Endothelial cell of umbilical vein (primary cell): ENCODE measurements at regions not wholly inside any gene's neighbourhood (a gene's known extent, or its start where the extent isn't known, plus 50 kb on each side); places are given as distances from the start of the nearest gene placed in this dataset.

ENCODE experiments used
- BruUV-seq: library from RNA; stranded (reverse); fragments of 400-500 nt; replicated peaks from 2 replicates; lab custom pipeline; 2021; lab: Mats Ljungman, UMichigan
- CTCF ChIA-PET: fragments of 300-600, 350-600 bp; sonication (Branson Sonifier 250); formaldehyde crosslinking; loops from one replicate; lab custom pipeline; 2021; ENCODE audit warnings: antibody characterized with exemption, inconsistent platforms; lab: Charles Lee
- POLR2A ChIA-PET: fragments of 300-600, 350-600 bp; sonication (Branson Sonifier 250); formaldehyde crosslinking; loops from one replicate; lab custom pipeline; 2021; ENCODE audit warnings: antibody characterized with exemption, inconsistent platforms; lab: Charles Lee
- DNase-seq: peaks from one replicate; pipeline ENCODE4 v3.0.0-alpha.2; 2011; ENCODE audit warnings: low read depth, low spot score
- FAIRE-seq: peaks from 2 replicates; lab custom pipeline; 2011; peaks lifted over from hg19 to GRCh38; lab: Jason Lieb, UNC
- H2AFZ ChIP-seq: 2 replicates; pipeline ENCODE4 v1.6.0; 2012; ENCODE audit warnings: low read depth, low read length, control low read depth, inconsistent platforms
- H3K27ac ChIP-seq: 2 replicates; pipeline ENCODE4 v1.5.1; 2011; ENCODE audit warnings: low read depth, mild to moderate bottlenecking, control low read depth, low read length, moderate library complexity; ENCODE audit not compliant: insufficient read depth
- H3K27me3 ChIP-seq, 2 experiments: 2 replicates each; pipeline versions ENCODE4 v1.6.0 to v1.6.1; 2011; ENCODE audit warnings: low read length in 2 of 2, mixed read lengths in 1 of 2; ENCODE audit not compliant: control insufficient read depth in 2 of 2, insufficient read depth in 2 of 2
- H3K36me3 ChIP-seq, 2 experiments: 2 replicates in 1 of 2; 3 replicates in 1 of 2; pipeline ENCODE4 v1.5.1; 2011; ENCODE audit warnings: low read length in 2 of 2, mild to moderate bottlenecking in 1 of 2, moderate library complexity in 1 of 2; ENCODE audit not compliant: control insufficient read depth in 2 of 2, insufficient read depth in 2 of 2; ENCODE audit errors: extremely low read depth in 1 of 2
- H3K4me1 ChIP-seq: 3 replicates; pipeline ENCODE4 v1.5.1; 2011; ENCODE audit warnings: mild to moderate bottlenecking, low read length; ENCODE audit not compliant: control insufficient read depth, insufficient read depth; ENCODE audit errors: extremely low read depth
- H3K4me2 ChIP-seq: 2 replicates; pipeline ENCODE4 v1.6.1; 2011; ENCODE audit warnings: low read length, control low read depth, mixed read lengths; ENCODE audit not compliant: insufficient read depth
- H3K4me3 ChIP-seq, 3 experiments: fragments of 200-600 bp in 1 of 3; sonication (generic), shearing (Covaris generic) in 1 of 3; replicated peaks in 1 of 3; 2 replicates each; pipeline ENCODE4 v1.5.1; 2011 to 2016; ENCODE audit warnings: control low read depth in 3 of 3, low read length in 3 of 3, mild to moderate bottlenecking in 2 of 3, inconsistent platforms in 1 of 3, low read depth in 1 of 3, moderate library complexity in 1 of 3; ENCODE audit not compliant: insufficient read depth in 1 of 3
- H3K79me2 ChIP-seq: 2 replicates; pipeline ENCODE4 v1.6.0; 2012; ENCODE audit warnings: low read length, inconsistent platforms; ENCODE audit not compliant: control insufficient read depth, insufficient read depth
- H3K9ac ChIP-seq: replicated peaks from 2 replicates; pipeline ENCODE3; 2011; ENCODE audit warnings: low read length, control low read depth; ENCODE audit not compliant: insufficient read depth; ENCODE audit errors: extremely low read depth
- H3K9me1 ChIP-seq: replicated peaks from 3 replicates; pipeline ENCODE4 v1.6.0; 2011; ENCODE audit warnings: mild to moderate bottlenecking, low read length; ENCODE audit not compliant: control insufficient read depth, insufficient read depth; ENCODE audit errors: extremely low read depth
- H3K9me3 ChIP-seq: replicated peaks from 2 replicates; pipeline ENCODE4 v1.5.1; 2012; ENCODE audit warnings: low read length, inconsistent platforms; ENCODE audit not compliant: control insufficient read depth, insufficient read depth
- H4K20me1 ChIP-seq: replicated peaks from 2 replicates; pipeline ENCODE3; 2011; ENCODE audit warnings: mild to moderate bottlenecking, low read length; ENCODE audit not compliant: control insufficient read depth, insufficient read depth; ENCODE audit errors: extremely low read depth
- CTCF ChIP-seq, 2 donors: IDR thresholded peaks; 1 replicate in 1 of 2; 2 replicates in 1 of 2; pipeline ENCODE4 v1.5.1; 2011; ENCODE audit warnings: low read length in 2 of 2, mild to moderate bottlenecking in 2 of 2, moderate library complexity in 2 of 2, control low read depth in 1 of 2, inconsistent platforms in 1 of 2, low read depth in 1 of 2; ENCODE audit not compliant: insufficient read depth in 1 of 2; ENCODE audit errors: extremely low read depth in 1 of 2
- FOS ChIP-seq: IDR thresholded peaks from 2 replicates; pipeline ENCODE4 v1.6.1; 2011; ENCODE audit warnings: mild to moderate bottlenecking, low read length, moderate library complexity, borderline replicate concordance; ENCODE audit not compliant: insufficient read depth
- GATA2 ChIP-seq: IDR thresholded peaks from 2 replicates; pipeline ENCODE4 v1.7.0; 2011; ENCODE audit warnings: low read depth, mild to moderate bottlenecking, moderate library complexity, mixed read lengths, low read length; ENCODE audit not compliant: insufficient read length, insufficient read depth
- JUN ChIP-seq: IDR thresholded peaks from 2 replicates; pipeline ENCODE4 v1.6.1; 2011; ENCODE audit warnings: borderline replicate concordance, low read depth; ENCODE audit not compliant: insufficient read length, insufficient read depth
- dilution Hi-C: fragments of 300-500 bp; cut with MboI; formaldehyde crosslinking; loops from one replicate; pipeline ENCODE4 v1.15.0; 2019; ENCODE audit warnings: low sequenced_read_pairs; ENCODE audit not compliant: extremely low pct_ligation_motif_present
- intact Hi-C: fragments of 100-400 bp; cut with micrococcal nuclease; formaldehyde crosslinking; loops from one replicate; pipeline ENCODE4 v1.10.0; 2022
- TF ChIP-seq, protein P1 (sequence below): IDR thresholded peaks from 2 replicates; pipeline ENCODE4 v1.6.1; 2011; ENCODE audit not compliant: insufficient read depth, insufficient read length

DNA sequence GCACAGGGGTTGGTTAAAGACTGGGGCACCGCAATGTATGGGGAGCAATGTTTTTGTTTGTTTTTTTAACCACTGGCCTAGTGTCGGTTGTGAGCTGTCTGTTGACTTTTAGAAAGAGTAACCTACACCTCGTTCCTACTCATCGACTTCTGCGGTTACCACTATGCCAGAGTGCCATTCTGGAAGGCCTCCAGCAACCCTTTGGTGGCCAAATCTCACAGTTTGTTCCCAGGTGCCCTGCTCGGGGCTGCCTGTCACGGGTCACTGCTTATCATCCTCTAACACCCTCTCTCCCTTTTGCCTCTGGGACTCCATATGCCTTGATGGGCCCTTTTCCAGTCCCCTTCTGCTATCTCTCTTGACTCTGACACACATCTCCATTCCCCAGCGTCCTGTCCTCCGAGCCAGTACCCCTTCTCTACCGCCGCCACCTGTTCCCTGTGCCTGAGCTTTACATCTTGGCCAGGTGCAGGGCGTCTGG is 290.4 kb upstream of the C2CD4B start:
- Histone ChIP-seq H3K36me3 (no peaks in the 10 kb centered on the region), H3K4me3 (no peak overlapping the region), H4K20me1 (no peaks in the 10 kb centered on the region), H2AFZ (no peak overlapping the region), H3K4me2 (no peak overlapping the region), H3K4me1 (no peaks in the 10 kb centered on the region), H3K9me1 (no peaks in the 10 kb centered on the region), H3K9me3 (no peaks in the 10 kb centered on the region), H3K79me2 (no peaks in the 10 kb centered on the region), H3K27me3 (no peaks in the 10 kb centered on the region), H3K27ac (no peak overlapping the region), H3K9ac (no peak overlapping the region)
- FAIRE-seq (no peak), DNase-seq (no peak)
- TF ChIP-seq CTCF (IDR thresholded peaks at IDR 0.05; ENCODE audit: extremely low read depth in 1 of 2, insufficient read depth in 1 of 2, low read depth in 1 of 2, low read length in 2 of 2) (no peak), FOS (no peak), GATA2 (no peak), JUN (no peak)
- TF ChIP-seq, protein P1, sequence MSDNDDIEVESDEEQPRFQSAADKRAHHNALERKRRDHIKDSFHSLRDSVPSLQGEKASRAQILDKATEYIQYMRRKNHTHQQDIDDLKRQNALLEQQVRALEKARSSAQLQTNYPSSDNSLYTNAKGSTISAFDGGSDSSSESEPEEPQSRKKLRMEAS = no peak
- BruUV-seq = no TSS peak
- ChIA-PET CTCF (no interaction called here), POLR2A (no interaction called here)
- intact Hi-C loops (no loop called here), dilution Hi-C loops (no loop called here)
